Middle frontal gyrus (tissue), 1 donor: ENCODE measurements at regions not wholly inside any gene's neighbourhood (a gene's known extent, or its start where the extent isn't known, plus 50 kb on each side); places are given as distances from the start of the nearest gene placed in this dataset.

Source experiments
- DNase-seq: peaks from one replicate; pipeline ENCODE4 v3.0.0-alpha.2; 2015; ENCODE audit warnings: low spot score; ENCODE audit errors: extremely low spot score

DNA sequence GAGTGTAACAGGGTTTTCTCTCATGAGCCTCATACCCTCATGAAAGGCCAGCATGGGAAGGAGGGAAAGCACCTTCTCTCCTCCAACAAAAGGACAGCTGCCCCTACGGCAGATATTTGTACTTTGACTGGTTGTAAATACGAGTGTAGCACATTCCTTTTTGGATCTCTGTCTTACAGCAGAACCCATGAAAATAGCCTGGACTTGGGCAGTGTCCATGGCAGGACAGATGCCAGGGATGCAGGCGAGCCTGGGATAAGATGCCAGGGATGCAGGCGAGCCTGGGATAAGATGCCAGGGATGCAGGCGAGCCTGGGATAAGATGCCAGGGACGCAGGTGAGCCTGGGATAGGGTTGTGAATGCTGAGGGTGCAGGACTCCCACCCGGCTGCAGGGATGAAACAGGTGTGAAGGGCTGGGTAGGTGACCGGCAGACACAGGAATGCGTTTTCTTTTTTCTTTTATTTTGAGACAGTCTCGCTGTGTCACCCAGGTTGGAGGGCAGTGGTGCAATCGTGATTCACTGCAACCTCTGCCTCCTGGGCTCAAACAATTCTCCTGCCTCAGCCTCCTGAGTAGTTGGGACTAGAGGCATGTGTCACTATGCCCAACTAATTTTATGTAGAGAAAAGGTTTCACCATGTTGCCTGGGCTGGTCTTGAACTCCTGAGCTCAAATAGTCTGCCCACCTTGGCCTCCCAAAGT lies 120.0 kb downstream of the BEGAIN start:
- DNase-seq, result no peak

DNA sequence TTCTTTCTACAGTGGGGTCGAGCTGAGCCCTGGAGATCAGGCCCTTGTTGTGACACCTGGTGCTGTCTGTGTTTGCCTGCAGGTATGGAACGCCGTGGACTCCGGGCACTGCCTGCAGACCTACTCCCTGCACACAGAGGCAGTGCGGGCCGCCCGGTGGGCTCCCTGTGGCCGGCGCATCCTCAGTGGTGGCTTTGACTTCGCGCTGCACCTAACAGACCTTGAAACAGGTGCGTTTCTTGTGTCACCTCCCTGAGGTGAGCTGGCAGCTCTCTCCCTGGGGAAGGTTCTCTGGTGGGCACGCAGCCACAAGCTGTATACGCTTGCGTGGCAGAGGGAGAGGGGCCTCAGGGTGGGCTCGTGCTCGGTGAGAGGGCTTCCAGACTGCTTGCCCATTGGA lies 119.3 kb downstream of the BEGAIN start:
- no peak for DNase-seq

DNA sequence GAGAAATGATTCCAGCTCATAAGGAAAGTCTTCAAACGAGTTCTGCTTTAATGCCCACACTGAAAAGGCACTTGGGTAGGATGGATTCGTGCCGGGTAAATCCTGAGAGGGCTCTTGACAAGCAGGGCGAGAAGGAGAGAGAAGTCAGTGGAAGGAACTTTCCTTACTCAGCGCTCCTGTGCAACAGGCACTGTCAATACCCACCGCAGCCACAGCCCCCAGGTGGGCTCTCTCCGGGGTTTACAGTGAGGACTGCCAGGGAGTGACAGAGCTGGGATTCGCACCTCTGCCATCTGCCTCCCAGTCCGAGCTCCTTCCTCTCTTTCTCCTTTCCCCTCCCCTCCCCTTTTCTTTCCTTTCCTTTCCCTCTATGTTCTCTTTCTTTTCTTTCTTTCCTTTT lies 118.7 kb downstream of the BEGAIN start:
- no peak for DNase-seq

DNA sequence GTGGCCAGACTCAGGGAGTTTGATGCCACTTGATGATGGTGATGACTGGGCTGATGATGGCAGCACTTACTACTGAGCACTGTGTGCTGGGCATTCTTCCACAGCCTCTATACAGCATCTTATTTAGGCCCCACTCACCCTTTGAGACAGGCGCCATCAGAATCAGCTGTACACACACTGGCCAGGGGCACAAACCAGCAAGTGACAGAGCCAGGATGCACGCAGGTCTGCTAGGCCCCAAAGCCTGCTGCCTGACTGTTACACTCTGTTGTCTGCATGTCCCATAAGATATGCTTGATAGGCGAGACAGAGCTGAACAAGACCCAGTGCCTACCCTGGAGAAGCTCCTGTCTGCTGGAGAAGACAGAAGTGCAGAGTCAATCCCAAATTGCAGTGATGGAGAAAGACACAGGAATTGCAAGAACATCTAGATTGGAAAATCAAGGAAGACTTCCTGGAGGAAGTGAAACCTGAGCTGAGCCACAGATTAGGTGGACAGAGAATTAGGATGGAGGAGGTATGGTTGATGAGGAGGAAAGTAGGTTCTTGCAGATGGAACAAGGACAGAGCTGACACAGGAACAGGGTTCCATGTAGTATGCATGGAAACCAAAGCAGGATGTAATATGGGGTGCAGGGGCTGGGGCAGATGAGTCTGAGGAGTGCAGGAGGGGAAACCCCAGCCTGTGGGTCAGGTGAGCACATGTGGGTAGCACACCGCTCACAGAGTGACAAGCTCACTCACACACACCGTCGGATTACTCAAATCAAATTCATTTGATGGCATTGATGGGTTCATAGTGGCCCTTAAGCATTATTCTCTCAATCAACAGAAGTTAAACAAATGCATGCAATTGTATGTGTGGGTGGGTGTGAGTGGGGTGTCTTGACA lies 117.3 kb downstream of the BEGAIN start:
- no peak for DNase-seq

DNA sequence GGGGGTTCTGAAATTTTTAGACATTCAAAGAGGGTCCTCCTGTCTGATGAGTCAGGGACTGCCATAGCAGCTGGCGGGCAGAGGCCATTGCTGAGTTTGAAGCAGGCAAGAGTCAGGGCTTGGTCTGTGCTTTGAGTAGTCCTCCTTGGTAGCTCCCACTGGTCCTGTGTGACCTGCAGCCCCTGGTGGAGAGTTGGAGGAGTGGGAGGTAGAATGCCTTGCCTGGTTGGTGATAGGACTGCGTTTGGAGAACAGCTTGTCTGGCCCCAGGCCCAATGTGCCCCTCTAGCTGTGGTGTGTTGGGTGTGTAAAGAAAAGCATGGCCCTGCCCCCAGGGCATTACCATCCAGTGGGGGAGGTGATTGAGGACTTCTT lies 116.7 kb downstream of the BEGAIN start:
- DNase-seq, result no peak

DNA sequence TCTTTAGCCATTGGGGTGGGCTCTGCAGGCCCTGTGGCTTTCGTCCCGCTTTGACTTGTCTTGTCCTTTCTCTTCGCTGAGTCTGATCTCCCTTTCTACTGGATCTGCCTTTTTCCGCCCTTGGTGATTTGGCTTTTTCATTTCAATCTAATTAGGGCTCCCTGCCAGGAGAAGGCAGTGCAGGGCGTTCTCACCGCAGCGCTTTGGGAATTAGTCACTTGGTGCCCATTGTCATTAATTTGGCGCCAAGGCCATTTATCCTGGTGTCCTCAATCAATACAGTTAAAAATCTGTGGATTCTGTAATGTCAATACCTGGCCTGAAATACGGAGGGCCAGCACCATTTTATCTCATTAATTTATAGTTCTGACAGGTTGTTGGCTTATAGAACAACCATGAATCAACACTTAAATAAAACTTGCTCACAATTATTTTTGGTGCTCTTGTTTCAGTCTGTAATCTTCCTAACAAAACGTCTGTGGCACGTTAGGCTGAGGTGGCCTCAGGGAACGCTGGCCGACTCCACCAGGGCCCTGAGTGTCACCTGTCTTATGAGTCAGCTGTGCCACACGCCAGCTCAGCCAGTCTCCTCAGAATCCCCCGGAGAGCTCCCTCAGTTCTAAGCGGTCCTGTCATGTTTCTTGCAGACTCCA lies 115.7 kb downstream of the BEGAIN start:
- no peak for DNase-seq

DNA sequence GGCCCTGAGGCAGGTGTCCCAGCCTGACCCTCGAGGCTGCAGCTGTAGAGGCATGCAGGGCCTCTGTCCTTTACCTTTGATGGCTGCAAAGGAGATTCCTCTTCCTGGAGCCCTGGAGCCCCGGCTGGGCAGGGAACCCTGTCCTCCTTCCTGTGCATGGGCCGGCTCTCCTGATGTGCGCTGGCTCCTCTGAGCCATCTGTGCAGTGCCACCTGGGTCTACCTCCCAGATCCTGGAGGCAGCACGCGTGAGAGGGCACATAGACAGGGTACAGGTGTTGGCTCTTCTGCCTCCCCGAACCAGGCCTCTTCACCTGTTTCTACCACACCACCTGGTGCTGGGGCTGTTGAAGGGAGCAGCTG lies 115.1 kb downstream of the BEGAIN start:
- no peak for DNase-seq

DNA sequence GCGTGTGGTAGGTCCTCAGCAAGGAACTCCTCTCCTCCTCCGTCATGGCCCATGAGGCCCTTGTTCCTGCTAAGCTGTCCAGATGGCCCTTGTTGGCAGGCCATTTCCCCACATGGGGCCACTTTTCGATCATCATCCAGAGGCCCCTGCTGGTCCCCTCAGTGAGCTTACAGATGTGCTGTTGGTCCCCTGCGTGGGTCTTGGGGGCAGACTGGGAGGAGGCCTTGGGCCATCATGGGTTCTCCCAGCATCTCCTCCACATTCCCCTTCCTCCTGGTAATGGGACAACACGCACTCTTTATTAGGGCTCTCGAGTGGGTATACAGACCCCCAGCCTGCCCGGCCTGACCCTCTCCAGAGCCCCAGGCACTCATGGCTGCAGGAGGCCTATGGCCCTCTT lies 114.7 kb downstream of the BEGAIN start:
- no peak for DNase-seq

DNA sequence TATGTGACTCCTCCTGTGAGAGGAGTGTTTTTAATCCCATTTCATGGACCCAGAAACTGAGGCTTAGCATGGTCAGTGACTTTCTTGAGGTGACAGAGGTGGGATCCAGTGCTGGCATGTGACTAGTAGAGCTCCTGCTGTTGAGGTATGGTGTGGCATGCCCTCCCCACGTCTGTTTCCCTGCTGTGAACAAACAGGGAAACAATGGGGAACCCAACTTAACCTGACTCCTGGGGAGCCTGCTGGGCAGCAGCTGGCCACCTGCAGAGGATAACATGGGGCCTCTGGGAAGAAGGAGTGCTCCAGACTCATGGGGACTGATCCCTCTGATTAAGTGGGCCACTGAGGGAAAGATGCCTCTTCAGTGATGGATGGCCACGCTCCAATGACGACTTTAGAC lies 114.0 kb downstream of the BEGAIN start:
- DNase-seq, result no peak

DNA sequence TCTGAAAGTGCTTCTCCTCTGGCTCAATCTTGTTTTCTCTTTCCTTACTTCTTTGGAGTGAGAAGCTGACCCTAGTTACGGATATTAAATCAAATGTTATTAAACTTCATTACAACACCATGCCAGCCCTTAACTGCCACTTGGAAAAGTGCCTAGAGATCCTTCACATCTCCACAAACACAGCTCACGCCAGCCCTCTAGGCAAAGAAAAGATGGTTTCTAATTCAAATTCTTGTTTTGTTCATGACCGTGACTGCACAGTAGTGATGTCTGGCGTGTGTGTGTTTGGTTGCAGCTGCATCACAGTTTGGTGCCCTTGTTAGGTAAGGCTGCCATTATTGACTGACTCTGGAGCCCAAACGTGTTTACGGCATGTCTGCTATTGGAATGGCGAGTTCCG lies 113.0 kb downstream of the BEGAIN start:
- no peak for DNase-seq

DNA sequence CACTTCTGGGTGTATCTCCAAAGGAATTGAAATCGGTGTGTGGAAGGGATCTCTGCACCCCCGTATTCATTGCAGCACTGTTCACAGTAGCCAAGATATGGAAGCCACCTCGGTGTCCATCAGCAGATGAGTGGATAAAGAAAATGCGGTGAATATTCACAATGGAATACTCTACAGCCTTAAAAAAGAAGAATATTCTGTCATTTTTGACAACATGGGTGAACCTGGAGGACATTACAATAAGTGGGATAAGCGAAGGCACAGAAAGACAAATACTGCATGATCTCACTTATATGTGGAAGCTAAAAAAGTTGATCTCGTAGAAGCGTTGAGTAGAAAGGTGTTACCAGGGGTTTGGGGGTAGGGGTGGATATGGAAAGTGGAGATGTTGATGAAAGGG lies 111.9 kb downstream of the BEGAIN start:
- no peak for DNase-seq

DNA sequence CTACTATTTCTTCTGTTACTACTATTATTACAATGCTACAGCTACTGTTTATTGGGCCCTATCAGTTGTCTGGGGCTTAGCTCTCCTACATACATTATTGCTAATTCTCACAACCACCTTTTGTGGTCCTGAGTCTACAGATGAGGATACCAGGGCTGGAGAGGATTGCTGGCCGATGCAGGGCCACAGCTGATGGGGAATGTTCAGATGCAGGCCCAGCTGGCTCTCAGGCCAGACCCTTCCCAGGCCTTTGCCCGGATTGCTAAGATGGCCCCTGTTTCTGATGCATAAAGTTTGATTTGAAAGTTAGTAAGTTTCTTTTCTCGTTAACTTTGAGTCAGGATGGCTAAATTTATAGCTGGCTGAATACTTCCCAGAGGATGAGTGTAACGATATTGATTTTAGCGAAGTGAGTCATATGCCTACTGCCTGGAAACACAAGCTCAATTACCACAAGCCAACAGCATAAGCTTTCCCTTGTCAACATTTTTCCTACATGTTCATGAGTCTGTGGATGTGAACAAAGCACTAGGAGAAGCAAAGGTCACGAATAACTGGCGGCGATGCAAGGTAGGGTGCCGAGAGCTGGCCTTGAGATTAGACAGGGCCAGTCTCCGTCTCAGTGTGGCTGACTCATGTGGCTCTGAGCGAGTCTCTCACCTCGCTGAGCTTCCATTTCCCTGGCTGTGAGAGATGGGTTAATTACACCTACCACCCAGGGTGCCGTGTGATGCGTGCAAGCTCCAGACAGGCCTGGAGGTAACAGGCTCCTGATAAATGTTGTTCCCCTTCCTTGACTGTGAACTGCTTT lies 111.0 kb downstream of the BEGAIN start:
- DNase-seq, result no peak

DNA sequence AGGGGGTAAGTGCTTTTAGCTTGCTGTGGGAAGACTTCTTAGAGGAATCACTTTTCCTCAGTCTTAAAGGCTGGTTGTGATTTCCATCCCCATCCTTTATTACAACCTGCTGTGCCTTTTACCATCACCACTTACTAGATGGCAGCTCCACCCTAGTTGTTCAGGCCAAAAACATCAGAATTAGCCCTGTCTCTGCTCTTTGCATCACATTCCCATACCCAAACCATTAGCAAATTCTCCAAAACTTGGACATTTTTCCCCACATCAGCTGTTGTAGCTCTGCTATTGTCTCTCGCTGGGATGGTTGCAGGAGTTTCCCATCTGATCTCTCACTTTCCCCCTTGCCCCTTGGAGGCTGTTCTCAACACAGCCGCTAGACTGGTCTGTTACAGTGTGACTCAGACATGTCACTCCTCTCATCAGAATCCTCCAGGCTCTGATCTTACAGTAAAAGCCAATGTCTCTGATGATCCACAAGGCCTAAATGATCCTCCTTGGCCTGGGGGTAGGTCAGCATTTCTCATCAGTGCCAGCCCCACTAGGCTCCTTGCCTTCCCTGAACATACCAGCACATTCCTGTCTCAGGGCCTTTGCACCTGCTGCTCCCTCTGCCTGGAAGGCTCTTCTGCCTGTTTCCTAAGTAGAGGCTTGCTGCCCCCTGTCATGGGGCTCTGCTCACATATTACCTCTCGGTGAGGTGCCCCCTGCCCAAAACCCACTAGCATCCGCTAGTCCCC lies 102.5 kb downstream of the BEGAIN start:
- no peak for DNase-seq

DNA sequence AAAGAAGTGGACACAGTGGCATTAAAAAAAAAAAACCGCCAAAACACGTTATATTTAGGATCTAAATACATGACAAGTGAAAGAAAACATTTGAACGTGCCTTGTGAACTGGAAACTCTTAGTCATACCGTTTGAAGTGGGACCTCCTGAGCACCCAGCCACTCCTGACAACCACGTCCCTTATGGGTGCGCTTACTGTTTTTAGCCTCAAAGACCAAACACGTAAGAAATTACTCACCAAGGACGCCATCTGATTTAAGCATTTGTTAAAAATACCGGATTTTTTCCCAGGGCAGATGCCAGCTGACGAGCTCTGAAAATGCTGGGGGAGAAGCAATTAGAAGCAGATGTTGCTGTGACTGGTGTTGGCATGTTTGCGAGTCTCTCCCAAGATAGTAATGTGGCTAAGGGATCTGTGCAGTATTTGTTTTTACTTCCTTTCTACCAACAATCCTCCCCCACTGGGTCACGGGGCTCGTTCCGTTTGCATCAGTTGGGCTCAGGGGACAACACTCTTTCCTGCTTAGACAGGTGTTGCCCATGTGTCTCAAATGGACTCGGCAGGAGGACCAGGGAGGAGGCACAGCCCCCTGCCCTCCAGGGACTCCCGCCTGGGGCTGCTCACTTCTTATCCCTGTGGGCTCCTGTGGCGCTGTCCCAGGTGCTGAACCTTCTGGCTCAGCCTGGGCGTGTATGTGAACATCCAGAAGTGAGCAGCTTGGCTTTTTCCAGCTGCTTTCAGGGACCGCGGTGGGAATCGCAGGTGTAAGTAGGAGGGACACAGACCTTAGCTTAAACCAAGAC lies 101.0 kb downstream of the BEGAIN start:
- peak; percentile 29 for DNase-seq
